CD4-positive, alpha-beta T cell treated with Interleukin-4 for 1 hour (primary cell): ENCODE measurements at regions not wholly inside any gene's neighbourhood (a gene's known extent, or its start where the extent isn't known, plus 50 kb on each side); places are given as distances from the start of the nearest gene placed in this dataset.

Experiments
- DNase-seq, 2 donors: peaks; one replicate each; pipeline ENCODE4 v3.0.0-alpha.2; 2020 to 2022

DNA sequence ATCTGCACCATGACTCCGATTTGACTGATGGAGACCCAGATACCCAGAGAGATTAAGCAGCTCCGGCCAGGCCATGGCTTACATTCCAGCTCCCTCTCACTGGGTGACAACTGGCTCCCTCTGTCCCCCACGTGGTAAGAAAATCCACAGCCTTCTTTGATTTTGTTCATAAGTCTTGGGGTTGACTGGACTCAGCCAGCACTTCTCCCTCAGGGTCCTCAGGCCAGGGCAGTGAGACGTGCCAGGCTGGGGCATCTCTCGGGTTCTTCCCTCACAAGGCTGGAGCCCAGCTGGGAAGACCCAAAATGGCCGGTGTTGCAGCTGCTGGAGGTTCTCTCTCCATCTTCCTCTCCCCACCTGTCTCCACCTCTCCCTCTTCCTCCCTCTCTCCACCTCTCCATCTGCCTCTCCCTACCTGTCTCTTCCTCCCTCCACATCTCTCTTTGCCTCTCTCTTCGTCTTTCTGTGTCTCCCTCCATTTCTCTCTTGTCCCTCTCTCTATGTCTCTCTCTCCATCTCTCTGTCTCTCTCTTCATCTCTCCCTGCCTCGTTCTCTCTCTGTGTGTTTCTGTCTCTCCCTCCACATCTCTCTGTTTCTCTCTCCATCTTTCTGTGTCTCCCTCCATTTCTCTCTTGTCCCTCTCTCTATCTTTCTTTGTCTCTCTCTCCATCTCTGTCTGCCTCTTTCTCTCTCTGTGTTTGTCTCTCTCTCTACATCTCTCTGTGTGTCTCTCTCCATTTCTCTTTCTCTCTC lies 105.3 kb downstream of the FOXL1 start:
- no peak for DNase-seq

DNA sequence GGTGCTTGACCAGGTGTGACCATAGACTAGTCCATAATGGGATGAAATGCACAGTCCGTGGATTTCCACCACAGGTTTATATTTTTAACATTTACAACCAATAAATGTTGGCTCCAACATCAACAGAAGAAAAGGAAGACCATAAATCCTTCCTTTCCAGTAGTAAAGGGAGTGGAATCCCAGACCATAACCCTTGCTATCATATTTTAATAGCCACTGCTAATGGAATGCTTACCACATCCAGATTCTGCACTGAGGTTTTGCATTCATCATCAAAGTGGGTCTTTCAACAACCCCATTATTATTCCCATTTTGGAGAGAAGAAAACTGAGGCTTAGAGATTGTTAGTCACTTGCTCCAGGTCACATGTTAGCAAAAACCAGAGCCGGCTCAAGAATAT lies 106.7 kb downstream of the FOXL1 start:
- DNase-seq, result no peak

DNA sequence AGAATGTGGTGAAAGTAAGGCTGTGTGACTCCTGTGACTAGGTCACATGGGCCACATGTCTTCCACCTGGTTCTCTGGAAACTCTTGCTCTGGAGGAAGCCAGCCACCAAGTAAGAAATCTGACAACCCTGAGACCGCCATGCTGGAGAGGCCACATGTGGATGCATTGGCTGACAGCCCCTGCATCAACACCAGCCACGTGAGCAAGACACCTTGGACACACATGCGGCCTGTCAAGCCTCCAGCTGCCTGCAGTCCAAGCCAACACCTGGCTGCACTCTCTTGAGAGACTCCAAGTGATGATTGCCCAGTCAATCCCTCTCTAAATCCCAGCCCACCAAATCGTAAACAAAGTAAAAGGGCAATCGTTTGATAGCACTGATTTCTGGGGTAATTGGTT lies 112.6 kb downstream of the FOXL1 start:
- DNase-seq, result no peak

DNA sequence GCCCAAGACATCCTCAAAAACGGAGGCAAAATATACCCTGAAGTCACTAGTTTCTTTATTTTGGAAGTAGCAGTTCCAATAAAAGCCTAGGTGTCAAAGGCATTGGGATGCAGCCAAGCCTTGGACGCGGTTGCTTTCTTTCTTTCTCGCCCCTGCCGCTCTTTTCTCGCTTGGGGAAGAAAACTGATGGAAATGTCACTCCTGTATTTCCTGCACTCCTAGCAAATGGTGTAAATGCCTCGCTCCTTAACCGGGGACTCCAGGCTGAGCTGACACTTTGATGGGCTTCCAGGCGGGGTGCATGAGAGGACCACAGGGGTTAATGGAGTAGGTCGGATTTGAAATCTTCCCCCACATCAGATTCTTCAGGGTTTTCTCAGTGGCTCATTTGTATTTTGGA lies 114.1 kb downstream of the FOXL1 start:
- no peak for DNase-seq

DNA sequence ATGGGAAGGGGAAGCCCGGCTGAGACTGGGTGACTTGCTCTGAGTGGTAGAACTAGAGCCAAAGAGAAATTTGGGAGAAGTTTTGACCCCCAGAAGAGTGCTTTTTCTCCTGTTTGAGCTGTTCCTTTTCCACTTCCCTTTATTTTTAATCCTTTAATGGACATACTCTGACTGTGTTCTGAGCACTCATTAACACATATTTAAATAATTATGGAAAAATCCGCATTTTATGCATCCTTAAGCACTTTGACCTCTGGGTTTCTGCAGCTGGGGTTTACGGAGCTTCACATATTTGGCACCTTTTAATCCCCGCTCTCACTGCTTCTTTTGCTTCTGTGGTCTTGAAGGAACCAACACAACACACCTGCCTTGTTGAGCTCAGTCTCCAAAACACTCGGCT lies 114.7 kb downstream of the FOXL1 start:
- no peak for DNase-seq

DNA sequence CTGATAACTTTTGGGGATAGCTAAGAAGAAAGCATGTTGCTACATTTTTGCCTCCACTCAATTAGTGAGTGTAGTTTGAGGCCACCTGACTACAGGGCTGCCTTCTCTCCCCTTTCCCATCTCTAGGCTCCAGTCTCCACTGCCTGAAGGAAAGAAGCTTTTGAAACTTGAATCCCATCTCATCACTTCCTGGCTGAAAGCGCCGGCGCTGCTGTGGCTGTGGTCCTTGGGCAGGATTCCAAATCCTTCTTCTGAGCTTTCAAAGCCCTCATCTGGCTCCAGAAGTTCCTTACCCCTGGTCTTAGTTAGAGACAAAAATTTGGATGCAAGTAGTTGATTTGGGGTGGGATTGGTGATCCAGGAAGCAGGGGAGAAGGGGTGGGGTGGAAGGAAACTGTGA lies 119.4 kb downstream of the FOXL1 start:
- no peak for DNase-seq

DNA sequence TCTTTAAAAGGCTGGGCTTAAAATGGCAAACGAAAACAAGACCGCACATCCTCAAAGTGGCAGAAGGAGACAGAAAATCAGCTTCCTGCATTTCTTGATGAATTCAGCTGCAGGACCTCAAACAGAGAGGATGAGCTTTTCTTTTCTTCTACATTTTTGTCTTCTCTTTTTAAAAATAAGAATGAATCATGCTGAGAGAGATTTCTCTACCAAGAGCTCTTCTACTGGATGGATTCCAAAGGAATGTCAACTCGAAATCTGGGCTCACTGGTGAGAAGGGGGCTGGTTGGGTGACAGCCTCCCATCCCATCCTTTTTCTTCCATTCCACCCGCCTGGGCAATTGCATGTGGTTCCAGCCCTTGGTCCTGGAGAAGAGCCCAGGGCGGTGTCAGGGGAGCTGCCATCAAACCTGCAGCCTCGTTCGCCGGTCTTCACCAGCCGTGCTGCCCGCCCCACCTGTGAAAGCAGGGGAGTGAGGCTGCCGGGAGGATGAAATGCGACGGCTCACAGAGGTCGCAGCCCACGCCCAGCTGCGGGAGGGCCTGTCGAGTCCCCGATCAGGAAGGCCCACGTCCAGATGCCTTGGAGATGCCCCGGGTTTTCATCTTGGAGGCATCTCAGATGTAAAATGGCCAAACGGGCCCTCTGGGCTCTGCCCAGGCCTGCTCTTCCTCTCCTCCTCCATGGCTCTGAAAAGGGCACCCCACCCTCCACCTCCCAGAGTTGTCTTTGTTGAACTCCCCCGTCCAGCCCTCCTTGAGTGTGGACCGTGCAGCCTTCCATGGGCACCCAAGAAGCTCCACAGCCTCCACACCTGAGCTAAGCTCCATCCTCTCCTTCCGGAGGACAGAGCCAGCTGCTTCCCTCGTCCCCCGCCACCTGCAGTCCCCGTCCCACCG lies 121.9 kb downstream of the FOXL1 start:
- DNase-seq, result no peak

DNA sequence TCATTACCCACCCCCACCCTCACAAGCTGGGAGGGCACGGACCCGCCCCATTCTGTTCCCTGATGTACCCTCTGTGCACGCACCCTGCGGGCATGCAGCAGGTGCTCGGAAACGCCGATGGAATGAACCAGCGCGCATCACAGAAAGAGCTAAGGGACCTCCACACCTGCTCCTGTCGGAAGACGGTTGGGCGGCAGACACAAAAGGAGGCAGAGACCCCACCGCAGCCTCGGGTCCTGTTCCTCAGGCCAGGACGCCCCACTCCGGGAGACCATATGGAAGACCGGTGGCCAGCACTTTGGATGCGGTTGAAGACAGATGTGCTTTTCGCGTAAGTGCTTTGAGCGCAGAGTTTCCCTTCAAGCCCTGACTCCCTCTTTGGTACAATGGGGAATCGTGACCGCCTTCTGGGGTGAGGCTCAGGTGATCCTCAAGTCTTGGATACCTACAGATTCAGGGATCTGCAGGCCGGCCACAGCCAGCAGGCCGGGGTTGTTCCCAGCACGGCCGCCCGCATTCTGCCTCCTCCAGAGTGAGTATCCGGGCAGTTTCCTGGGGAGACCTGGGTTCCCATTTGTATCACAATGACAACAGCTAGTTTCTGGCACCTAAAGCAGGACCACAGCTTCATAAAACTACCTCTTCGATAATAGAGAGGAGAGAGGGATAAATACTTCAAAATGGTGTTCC lies 123.1 kb downstream of the FOXL1 start:
- DNase-seq, result no peak

DNA sequence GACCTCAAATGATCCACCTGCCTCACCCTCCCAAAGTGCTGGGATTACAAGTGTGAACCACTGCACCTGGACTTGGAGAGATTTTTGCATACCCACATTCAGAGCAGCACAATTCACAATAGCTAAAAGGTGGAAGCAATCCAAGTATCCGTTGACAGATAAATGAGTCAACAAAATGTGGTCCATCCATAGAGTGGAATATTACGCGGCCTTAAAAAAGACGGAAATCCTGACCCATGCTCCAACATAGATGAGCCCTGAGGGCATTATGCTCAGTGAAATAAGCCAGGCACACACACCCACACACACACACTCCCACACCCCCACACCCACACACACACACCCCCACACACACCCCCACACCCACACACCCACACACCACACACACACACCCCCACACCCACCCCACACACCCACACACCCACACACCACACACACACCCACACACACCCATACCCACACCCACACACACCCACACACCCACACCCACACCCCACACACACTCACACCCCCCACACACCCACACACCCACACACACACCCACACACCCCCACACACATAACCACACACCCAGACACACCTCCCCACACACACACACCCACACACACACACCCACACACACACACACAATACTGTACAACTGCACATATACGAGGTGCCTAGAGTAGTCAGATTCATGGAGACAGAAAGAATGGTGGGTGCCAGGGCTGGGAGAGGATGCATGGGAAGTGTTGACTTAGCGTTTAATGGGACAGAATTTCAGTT lies 124.7 kb downstream of the FOXL1 start:
- no peak for DNase-seq

DNA sequence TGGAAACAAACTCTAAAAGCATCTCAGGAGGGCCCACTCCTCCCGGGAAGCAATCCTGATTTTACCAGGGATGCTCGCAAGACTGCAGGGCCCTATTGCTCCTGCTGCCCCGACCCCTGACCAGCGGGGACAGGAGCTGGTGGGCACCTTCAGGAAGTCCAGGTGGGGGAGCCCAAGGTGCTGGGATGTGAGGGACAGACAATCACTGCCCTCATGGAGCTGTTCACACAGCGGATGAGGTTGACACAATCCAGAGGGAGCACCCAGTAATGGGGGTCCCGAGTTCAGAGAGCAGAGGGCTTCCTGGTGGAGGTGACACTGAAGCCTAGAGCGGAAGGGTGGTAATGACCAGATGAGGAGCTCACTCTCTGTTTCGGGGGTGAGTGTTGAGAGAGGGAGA lies 126.2 kb downstream of the FOXL1 start:
- DNase-seq, result no peak

DNA sequence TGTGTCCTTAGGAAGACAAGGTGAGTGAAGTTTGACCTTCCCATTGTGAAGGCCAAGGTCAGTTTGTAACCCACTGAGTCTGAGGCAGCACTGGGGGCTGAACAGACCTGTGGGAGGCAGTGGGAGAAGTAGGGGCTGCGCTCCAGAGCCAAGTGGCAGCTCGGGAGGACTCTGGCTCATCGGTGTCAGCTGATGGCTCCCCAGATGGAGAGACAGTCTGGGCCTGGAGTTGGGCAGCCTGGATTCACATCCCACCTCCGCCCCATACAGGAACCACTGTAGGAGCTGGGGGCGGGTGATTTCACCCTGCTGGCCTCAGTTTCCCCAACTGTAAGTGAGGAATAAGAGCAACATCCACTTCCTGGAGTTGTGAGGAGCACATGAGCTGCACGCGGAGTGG lies 128.4 kb downstream of the FOXL1 start:
- DNase-seq, result no peak

DNA sequence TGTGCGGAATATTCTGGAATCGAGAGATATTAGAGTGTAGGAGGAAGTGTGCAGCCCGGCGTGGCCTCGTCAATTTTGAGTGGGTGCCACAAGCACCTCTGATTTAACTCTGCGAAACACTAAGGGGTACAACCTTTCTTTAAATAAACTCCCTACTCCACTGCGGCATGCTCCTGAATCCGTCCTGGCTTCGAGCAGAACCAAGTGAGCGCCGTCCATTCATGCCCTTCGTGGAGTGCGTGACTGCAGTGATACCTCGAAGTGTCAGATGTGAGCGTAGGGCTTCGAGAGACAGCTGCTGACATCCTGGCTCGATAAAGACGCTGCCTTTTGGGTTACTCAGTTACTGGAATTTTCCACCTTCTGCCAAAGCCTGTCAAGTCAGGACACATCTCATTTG lies 128.8 kb downstream of the FOXL1 start:
- no peak for DNase-seq

DNA sequence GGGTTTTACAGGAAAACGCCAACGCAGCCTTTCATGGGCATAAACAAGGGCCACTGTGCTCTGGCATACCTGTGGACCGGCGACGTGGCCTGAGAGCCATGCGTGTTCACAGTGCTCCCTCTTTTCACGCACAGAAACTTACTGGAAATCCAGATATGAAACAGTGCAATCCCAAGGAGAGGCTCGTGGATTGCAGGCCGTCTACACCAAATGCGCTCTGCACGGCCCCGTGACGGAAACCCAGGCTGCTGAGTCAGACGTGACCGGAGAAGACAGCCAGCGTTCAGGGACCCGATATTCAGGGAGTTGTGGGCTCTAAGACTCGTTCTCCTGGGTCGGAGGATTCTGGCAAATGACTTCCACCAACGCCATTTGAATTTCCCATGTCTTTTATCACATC lies 129.2 kb downstream of the FOXL1 start:
- no peak for DNase-seq

DNA sequence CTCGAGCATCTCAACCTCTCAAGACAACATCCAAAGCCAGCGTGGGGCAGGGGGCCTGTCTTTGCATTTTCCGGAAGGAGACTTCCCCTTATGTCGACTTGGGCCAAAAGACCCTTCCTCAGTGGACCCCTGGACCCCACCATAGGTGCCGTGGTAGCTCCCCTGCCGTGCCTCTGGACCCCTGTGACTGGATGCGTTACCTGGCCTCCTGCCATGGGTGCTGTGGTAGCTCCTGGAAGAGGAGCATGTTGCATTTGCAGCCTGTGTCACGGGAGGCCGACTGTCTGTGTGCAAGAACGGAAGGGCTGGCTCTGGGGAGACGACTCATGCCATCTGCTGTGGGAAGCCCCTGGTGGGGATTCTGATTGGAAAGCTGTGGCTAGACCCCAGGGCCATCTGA lies 130.1 kb downstream of the FOXL1 start:
- no peak for DNase-seq

DNA sequence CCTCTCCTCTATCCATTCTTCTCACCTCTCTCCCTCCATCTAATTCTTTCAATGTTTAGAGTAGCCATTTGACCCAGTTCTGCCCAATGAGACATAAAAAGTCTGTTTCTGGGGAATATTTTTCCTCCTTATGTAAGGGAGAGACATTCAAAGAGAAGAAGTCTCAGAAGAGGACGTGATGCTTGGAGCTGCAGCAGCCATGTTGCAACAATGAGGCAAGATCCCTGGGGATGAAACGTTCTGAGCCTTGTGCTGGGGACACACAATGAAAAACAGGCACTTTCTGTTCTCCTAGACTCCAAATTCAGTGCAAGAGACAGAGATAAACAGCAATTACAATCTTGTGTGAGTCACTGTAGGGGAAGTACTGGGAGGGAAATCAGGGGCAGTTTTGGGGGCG lies 130.8 kb downstream of the FOXL1 start:
- DNase-seq, result no peak

DNA sequence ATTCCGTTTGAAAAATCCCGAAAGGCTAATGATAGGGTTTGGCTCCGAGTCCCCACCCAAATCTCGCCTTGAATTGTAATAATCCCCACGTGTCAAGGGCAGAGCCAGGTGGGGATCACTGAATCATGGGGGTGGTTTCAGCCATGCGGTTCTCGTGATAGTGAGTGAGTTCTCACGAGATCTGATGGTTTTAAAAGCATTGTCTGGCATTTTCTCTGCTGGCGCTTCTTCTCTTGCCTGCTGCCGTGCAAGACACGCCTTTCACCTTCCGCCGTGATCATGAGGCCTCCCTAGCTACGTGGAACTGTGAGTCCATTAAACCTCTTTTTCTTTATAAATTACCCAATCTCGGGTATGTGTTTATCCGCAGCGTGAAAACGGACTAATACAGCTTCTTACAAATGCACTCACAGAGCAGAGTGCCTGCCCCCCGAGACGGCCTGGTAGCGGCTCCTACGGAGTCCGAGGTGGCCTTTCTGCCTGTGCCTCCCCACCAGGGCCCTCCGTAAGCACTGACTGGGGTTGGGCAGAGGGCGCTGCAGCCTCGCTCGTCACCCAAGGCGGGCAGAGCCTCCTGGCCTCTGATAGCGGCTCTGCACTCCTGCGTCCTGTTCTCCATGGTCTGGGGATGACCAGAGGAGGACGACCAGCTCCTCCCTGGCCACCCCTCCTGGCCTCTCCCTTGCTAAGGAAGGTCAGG lies 131.7 kb downstream of the FOXL1 start:
- DNase-seq, result no peak

DNA sequence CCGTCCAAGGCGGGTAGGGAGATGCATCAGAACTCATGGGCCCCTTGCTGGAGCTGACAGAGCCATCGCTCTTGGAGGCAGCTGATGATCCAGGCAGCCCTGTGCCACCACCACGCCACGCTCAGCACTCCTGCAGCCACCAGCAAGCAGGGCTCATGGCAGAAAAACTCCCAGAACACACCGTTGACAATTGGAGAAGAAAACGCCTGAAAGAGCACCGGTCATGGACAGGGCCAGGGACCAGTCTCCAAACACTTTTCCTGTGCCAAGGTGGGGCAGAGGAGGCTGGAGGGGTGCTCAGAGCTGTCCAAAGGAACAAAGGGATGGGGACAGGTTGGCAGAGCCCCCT lies 132.2 kb downstream of the FOXL1 start:
- DNase-seq, result no peak

DNA sequence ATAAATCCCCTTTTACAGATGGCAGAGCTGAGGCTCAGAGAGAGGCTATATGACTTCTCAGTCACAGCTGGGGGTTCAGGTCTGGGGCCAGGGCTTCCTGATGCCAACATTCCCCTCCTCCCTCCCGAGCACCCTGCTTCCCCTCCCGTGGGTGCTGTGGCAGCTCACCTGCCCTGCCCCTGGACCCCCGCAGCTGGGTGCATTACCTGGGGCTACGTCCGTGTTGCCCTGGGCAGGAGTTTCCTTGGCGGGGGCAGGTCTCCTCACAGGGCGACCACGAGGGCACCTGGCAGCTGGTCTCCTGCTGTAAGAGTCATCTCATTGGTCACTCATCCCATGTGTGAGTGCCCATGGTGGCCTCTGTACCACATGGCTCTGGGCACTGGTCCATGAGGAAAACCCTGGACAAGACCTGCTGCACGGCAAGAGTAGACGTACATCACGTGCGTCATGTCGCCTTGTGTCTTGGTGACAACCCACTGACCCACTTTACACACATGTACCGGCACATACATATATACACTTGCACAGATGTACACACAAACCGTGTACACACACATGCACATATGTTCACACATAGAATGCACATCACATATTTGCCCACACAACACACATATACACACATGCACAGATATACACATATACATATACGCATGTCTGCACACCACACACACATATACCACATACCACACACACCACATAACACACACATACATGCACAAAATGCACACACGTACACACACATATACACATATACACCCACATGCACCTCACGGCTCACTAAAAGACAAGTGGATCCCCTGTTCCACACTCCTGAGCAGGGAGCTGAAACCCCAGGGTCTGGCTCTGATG lies 134.0 kb downstream of the FOXL1 start:
- no peak for DNase-seq

DNA sequence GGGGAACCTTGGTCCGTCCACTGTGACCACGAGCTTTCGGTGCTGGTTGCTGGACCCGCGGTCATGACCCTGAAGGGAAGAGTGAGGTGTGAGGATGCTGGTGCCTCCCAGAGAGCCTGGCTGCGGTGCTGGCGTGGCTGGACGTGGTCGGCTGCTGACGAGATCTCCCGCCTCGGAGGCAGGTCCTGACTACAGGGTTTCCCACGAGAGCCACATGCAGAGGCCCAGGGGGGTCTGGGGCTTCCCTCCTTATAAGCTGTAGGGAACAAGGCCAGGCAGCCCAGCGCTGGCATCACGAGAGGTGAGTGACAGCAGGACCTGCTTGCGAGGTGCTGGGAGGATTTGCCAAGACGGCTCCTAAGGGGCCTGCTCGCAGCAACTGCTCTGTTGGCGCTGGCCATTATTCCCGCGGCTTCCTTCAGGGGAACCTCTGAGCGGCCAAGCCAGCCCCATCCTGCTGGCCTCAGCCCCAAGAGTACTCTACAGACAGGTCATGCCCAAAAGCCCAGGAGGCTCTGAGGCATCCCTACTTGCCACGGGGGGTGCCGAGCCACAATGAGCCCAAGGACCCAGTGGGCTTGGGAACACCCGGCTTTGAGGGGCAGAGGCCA lies 134.8 kb downstream of the FOXL1 start:
- no peak for DNase-seq

DNA sequence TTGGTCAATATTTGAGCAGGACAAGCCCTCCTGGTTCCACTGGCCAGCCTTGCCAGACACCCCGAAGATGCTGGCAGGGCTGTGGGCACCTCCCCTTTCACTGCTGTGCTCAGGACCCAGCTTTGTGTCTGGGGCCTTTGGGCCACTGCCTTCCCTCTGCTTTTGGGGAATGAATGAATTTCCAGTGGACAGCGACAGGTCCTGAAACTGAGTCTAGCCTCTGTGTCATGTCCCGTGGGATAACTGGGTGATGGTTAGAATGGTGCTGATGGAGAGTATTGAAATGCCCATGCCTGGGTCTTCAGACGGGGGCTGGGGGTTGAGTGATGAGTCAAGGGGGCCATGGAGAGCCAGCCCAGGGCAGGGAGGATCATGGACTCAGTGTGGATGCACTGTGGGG lies 135.8 kb downstream of the FOXL1 start:
- no peak for DNase-seq

DNA sequence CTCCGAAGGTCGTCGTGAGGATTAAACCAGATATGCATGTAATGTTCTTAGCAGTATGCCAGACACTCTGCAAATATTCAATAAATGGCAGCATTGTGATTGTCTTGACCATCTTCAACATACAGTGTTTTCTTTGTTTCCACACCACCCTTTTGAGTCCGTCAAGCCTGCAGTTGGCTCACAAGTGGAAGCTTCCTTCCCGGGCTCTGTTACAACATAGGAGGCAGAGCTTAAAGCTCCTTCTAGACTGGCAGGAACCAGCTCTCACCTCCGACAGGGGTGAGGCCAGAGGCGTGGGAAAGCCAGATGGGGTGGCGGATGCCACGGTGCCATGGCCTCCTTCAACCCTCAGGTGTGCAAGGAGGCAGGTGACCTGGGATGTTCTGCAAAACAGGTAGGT lies 138.3 kb downstream of the FOXL1 start:
- no peak for DNase-seq
